GM13977 (cell line): ENCODE measurements at regions not wholly inside any gene's neighbourhood (a gene's known extent, or its start where the extent isn't known, plus 50 kb on each side); places are given as distances from the start of the nearest gene placed in this dataset.

Experiments used
- DNase-seq: peaks from one replicate; pipeline ENCODE4 v3.0.0; 2012; ENCODE audit warnings: low spot score
- in situ Hi-C: fragments of 300-500 bp; cut with MboI; formaldehyde crosslinking; loops from one replicate; pipeline ENCODE4 v1.12.0; 2022; ENCODE audit warnings: low sequenced_read_pairs, low pct_unique_long_range_greater_than_20kb, mixed read lengths, inconsistent platforms; ENCODE audit not compliant: unreplicated experiment
- TF ChIP-seq, protein P1 (sequence below): IDR thresholded peaks from 2 replicates; pipeline ENCODE4 v1.5.1; 2012; ENCODE audit warnings: mild to moderate bottlenecking, control low read depth; ENCODE audit not compliant: insufficient read depth; ENCODE audit errors: extremely low read depth, missing control alignments

DNA sequence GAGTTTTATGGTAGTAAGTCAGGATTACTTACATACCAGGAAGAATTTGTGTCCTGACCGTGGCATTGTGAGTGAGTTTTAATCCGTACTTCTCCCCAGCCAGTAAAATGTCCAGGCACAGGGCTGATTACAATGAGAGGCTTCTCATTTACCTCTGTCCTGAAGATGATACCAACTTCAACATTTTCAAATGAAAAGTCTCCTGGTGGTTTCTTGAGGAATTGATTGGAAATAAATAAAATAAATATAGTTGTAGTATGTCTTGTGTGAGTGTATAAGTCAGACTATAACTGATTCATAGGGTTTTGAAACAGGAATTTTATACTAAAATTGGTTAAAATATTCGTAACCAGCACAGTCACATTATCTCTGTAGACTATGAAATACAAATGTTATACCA, 382.5 kb downstream of the ETS1 start:
- in situ Hi-C loops, result no loop called here
- TF ChIP-seq, protein P1, sequence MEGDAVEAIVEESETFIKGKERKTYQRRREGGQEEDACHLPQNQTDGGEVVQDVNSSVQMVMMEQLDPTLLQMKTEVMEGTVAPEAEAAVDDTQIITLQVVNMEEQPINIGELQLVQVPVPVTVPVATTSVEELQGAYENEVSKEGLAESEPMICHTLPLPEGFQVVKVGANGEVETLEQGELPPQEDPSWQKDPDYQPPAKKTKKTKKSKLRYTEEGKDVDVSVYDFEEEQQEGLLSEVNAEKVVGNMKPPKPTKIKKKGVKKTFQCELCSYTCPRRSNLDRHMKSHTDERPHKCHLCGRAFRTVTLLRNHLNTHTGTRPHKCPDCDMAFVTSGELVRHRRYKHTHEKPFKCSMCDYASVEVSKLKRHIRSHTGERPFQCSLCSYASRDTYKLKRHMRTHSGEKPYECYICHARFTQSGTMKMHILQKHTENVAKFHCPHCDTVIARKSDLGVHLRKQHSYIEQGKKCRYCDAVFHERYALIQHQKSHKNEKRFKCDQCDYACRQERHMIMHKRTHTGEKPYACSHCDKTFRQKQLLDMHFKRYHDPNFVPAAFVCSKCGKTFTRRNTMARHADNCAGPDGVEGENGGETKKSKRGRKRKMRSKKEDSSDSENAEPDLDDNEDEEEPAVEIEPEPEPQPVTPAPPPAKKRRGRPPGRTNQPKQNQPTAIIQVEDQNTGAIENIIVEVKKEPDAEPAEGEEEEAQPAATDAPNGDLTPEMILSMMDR, result no peak
- DNase-seq, result no peak

DNA sequence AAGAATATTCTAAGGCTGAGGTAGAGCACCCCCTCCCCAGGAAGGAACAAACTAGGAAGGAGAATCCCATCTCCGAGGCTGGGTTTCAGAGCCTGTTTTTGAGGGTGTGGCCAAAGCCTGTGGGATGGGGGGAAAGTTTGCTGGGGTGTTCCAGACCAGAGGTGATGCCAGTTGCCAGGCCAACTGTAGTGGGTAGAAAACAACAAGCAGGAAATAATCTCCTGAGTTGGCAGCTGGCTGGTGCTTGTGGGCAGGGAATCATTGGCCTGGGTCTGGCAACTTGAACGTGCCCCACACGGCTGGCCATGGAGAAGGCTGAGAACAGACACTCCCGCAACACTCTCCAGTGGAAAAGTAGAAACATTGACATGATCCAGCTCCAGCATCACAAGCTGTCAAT, 385.6 kb downstream of the ETS1 start:
- in situ Hi-C loops, result no loop called here
- TF ChIP-seq, protein P1, result no peak
- no peak for DNase-seq

DNA sequence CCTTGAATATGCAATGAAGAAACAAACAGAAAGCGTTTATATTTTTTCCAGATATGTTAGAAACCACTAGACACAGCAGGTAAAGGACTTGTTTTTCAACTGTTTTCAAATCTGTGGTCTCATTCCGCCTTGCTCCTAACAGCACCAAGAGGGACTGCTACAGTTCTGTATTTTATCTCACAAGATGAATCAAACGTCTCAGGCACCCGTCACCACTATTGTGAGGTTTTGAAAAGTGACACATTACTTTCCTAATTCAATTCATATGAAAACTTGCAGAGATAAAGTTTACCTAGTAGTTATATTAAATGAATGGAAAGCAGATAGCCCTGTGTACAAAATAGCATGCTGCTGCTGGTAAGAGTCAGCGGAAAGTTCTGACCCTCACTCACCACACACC, 386.3 kb downstream of the ETS1 start:
- TF ChIP-seq, protein P1, result no peak
- DNase-seq, result no peak
- in situ Hi-C loops, result no loop called here

DNA sequence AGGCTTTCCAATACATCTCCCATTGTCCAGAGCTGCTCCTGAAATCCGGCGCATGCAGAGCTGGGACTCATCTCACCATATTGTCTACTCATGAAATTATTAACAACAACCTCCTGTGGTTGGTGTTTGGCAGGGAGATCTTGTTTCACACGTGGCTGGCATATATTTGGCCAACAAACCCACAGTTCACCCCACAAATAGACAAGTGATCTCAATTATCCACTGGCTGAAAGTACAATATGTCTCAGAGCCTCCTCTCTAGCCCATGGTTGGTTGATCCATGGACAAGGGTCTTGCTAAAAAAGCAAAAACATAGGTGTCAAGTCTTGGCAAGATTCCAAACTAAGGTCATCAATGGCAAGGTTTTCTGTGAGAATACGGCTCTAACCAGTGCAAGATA, 386.9 kb downstream of the ETS1 start:
- in situ Hi-C loops, result no loop called here
- TF ChIP-seq, protein P1, result no peak

DNA sequence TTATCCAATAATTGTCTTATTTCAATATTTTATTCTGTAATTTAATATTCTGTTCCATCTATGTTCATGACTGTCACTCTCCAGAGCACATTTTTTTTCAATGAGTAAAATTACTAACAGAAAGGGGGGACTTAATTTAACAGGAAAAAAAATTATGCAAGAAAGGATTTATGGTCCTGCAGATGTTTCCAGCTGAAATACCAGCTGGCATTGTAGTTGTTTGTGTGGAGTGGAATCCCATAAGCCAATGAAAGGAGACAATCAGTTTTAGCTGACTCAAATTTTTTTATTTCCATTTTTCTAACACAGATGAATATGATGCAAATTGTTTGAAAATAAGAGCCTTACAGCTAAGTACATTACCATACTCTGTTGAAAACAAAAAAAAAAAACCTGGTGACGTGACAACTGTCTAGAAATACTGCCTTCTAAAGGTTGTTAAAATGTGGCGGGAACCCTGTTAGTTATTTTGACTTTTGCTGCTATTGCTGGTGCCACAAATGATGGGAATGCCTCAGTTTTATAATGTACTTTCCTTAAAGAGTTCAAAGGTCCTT, 389.1 kb downstream of the ETS1 start:
- in situ Hi-C loops, result no loop called here
- DNase-seq, result no peak
- TF ChIP-seq, protein P1, result no peak

More for the DNA sequence above, 386.9 kb downstream of the ETS1 start:
- DNase-seq, result no peak

DNA sequence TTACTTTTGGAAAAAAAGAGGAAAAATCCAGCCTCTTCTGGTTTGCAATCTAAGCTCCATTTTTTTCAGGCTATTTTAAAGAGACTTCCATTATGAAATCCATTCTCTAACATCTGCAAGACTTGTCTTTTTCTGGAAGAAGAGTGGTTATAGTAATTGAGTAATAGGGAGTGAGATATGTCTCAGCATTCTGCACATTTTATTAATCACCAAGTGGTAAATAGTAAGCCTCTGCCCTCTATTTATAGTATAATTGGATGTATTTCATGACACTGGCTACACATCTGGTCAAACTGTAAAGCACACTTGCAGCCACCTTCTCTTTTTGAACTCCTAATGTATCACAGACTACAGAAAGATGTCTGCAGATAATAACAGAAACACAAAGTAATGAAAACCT, 391.1 kb downstream of the ETS1 start:
- in situ Hi-C loops, result no loop called here
- no peak for DNase-seq
- TF ChIP-seq, protein P1, result no peak

DNA sequence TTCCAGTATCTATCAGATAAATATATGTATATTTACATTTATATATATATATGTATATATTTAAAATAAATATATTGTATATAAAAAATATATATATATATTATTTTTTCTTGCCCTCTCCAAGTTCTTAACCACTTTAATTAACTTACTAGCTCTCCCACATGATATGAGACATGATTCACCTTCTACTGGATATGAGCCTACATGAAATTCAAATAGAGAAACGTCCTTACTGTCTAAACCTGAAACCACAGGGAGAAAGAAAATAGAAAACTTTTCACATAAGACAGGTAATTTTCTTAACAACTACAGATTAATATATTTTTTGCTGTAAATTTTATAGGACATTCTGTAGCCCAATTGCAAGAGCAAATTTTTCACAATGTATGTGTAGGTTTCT, 391.6 kb downstream of the ETS1 start:
- in situ Hi-C loops, result no loop called here
- DNase-seq, result no peak
- TF ChIP-seq, protein P1, result no peak
